Chondrocyte (in vitro differentiated cells): ENCODE measurements at regions not wholly inside any gene's neighbourhood (a gene's known extent, or its start where the extent isn't known, plus 50 kb on each side); places are given as distances from the start of the nearest gene placed in this dataset.

Experiments
- DNase-seq: peaks from one replicate; pipeline ENCODE4 v3.0.0; 2021; ENCODE audit warnings: mixed read lengths, low spot score
- H3K27ac Mint-ChIP-seq: one replicate; pipeline ENCODE4 v1.8.0; 2021; ENCODE audit warnings: mild to moderate bottlenecking, moderate library complexity, mixed read lengths; ENCODE audit not compliant: unreplicated experiment
- H3K27me3 Mint-ChIP-seq: 2 replicates; pipeline ENCODE4 v1.8.0; 2021; ENCODE audit warnings: low read depth, mixed read lengths
- H3K36me3 Mint-ChIP-seq: 2 replicates; pipeline ENCODE4 v1.8.0; 2021; ENCODE audit warnings: low read depth, mixed read lengths
- H3K4me1 Mint-ChIP-seq: 2 replicates; pipeline ENCODE4 v1.8.0; 2021; ENCODE audit warnings: low read depth, mild to moderate bottlenecking, mixed read lengths
- H3K4me3 Mint-ChIP-seq: one replicate; pipeline ENCODE4 v1.8.0; 2021; ENCODE audit warnings: mild to moderate bottlenecking, moderate library complexity, mixed read lengths; ENCODE audit not compliant: unreplicated experiment
- H3K9me3 Mint-ChIP-seq: 2 replicates; pipeline ENCODE4 v1.8.0; 2021; ENCODE audit warnings: low read depth, mixed read lengths
- TF ChIP-seq, protein P1 (sequence below): fragments of 200-600 bp; sonication (generic); IDR thresholded peaks from 2 replicates; pipeline ENCODE4 v1.5.0; 2021; ENCODE audit warnings: antibody characterized with exemption, mild to moderate bottlenecking, moderate library complexity

DNA sequence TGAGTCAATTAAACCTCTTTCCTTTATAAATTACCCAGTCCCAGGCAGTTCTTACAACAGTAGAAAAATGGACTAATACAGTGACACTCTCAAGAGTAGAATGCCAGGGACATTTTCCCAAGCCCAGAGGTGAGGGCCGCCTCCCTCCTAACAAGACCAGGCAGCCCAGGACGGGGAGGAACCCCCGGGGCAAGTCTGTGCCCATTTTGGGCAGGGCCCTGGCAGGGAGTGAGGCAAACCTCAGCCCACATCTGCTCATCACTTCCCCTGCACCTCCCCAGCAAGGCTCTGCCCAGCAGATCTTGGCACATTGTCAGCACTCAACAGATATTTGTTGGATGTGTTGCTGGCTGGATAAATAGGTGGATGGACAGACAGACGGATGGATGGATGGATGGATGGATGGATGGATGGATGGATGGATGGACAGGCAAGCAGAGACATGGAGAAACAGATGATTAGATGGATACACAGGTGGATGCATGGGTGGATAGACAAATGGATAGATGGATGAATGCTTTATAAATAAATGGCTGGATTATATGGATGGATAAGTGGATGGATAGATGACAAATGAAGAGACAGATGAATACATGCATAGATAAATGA lies 271.3 kb downstream of the PARN start:
- H3K4me1 Mint-ChIP-seq, result peaks cover 18% of the 10 kb centered on the region
- no peaks in the 10 kb centered on the region for H3K36me3 Mint-ChIP-seq
- H3K27ac Mint-ChIP-seq, result no peak overlapping the region
- DNase-seq, result no peak
- TF ChIP-seq, protein P1, sequence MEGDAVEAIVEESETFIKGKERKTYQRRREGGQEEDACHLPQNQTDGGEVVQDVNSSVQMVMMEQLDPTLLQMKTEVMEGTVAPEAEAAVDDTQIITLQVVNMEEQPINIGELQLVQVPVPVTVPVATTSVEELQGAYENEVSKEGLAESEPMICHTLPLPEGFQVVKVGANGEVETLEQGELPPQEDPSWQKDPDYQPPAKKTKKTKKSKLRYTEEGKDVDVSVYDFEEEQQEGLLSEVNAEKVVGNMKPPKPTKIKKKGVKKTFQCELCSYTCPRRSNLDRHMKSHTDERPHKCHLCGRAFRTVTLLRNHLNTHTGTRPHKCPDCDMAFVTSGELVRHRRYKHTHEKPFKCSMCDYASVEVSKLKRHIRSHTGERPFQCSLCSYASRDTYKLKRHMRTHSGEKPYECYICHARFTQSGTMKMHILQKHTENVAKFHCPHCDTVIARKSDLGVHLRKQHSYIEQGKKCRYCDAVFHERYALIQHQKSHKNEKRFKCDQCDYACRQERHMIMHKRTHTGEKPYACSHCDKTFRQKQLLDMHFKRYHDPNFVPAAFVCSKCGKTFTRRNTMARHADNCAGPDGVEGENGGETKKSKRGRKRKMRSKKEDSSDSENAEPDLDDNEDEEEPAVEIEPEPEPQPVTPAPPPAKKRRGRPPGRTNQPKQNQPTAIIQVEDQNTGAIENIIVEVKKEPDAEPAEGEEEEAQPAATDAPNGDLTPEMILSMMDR, result no peak
- peaks cover 2% of the 10 kb centered on the region for H3K27me3 Mint-ChIP-seq
- no peaks in the 10 kb centered on the region for H3K9me3 Mint-ChIP-seq
- H3K4me3 Mint-ChIP-seq, result no peak overlapping the region

DNA sequence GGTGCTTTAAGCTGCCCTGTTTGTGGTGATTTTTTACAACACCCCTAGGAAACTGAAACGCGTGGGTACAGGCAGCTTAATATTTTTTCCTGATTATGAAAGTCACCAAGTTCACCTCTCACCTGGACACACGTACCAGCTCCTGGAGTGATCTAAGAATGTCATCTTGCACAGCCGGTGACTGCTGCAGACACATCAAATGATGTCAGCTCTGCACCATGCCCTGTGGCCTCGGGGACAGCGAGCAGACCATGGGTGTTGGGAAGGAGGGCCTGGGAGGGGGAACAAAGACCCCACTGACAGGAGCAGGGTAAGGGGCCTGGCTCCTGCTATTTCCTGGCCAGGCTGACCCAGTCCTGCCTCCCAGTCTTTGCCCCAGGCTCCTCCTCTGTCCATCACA lies 272.7 kb downstream of the PARN start:
- Mint-ChIP-seq H3K9me3 (no peaks in the 10 kb centered on the region), H3K27ac (no peak overlapping the region), H3K36me3 (no peaks in the 10 kb centered on the region), H3K4me1 (peaks cover 6% of the 10 kb centered on the region), H3K4me3 (no peak overlapping the region), H3K27me3 (peaks cover 2% of the 10 kb centered on the region)
- TF ChIP-seq, protein P1, result no peak
- DNase-seq, result no peak

DNA sequence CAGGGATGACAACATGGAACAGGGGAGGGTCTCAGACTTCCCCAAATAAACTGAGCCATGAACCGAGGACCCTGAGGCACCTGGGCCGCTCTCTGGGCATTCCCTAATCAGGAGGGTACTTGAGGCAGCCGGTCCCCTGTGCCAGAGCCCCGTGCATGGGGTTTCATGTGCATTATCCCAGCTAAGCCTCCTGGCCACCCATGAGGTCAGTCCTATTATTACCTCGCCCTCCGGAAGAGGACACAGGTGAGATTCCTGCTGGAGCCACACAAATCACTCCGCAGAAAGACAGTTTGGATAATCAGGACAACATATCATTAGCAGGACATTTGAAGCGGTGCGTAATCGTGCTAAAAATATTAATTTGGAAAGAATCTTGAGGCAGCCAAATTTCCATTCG lies 274.0 kb downstream of the PARN start:
- Mint-ChIP-seq H3K36me3 (no peaks in the 10 kb centered on the region), H3K27ac (no peak overlapping the region), H3K4me3 (no peak overlapping the region), H3K4me1 (peaks cover 6% of the 10 kb centered on the region), H3K27me3 (peaks cover 2% of the 10 kb centered on the region), H3K9me3 (no peaks in the 10 kb centered on the region)
- no peak for DNase-seq
- TF ChIP-seq, protein P1, result no peak

DNA sequence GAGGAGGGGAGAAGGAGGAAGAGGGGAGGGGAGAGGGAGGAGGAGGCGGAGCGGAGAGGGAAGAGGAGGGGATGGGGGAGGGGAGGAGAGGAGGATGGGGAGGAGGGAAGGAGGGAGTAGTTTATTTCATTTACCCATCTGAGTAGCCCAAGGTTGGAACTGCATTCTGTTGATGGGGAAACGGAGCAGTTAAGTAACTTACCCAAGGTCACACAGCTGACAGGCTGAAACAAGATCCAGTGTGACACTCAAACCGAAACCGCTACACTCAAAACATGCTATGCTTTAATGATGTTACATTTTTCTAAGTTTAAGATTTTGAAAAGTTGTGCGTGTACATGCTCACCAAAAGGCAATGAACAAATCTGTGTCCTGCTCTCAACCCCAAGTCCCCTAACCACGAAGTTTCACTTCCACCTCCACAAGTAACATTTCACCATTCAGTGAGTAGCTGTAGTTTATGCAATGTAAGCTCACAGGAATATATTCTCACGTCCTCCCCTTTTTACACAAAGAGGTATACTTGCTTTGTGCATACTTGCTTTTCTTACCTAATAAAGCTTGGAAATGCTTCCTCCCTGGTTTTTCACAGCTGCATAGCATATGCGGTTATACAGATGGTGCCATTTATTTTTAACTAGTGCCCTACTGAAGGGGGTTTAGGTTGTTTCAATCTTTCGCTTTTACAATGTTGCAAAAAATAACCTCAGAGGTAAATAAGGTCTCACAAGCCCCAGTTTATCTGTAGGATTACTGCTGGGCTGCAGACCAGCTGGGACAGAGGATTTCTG lies 275.3 kb downstream of the PARN start:
- H3K4me3 Mint-ChIP-seq, result no peak overlapping the region
- peaks cover 6% of the 10 kb centered on the region for H3K4me1 Mint-ChIP-seq
- H3K36me3 Mint-ChIP-seq, result no peaks in the 10 kb centered on the region
- H3K27ac Mint-ChIP-seq, result no peak overlapping the region
- TF ChIP-seq, protein P1, result no peak
- H3K27me3 Mint-ChIP-seq, result peaks cover 2% of the 10 kb centered on the region
- H3K9me3 Mint-ChIP-seq, result no peaks in the 10 kb centered on the region
- no peak for DNase-seq

DNA sequence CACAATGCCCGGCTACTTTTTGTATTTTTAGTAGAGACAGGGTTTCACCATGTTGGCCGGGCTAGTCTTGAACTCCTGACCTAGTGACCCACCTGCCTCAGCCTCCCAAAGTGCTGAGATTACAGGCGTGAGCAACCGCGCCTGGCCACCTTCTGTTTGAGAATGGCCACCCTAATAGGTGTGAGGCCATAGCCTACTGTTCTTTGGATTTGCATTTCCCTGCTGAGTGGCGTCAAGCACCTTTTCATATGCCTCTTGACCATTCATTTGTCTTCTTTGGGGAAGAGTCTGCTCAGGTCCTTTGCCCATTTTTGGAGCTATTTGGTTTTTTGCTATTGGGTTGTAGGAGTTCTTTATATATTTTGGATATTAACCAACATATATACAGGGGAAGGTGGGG lies 276.7 kb downstream of the PARN start:
- no peak for DNase-seq
- no peak overlapping the region for H3K27ac Mint-ChIP-seq
- peaks cover 6% of the 10 kb centered on the region for H3K4me1 Mint-ChIP-seq
- no peaks in the 10 kb centered on the region for H3K9me3 Mint-ChIP-seq
- no peak overlapping the region for H3K4me3 Mint-ChIP-seq
- H3K27me3 Mint-ChIP-seq, result no peaks in the 10 kb centered on the region
- no peaks in the 10 kb centered on the region for H3K36me3 Mint-ChIP-seq
- TF ChIP-seq, protein P1, result no peak
